ENCODE measurements at regions not wholly inside any gene's neighbourhood (a gene's known extent, or its start where the extent isn't known, plus 50 kb on each side); places are given as distances from the start of the nearest gene placed in this dataset.

- TF ChIP-seq HMGXB4 (CRISPR knock-in tag; IDR thresholded peaks at IDR 0.05; ENCODE audit: borderline replicate concordance in 1 of 2, low read depth in 1 of 2) (no peak), STAG1 (CRISPR knock-in tag; IDR thresholded peaks at IDR 0.05) (peak; percentile 45), NR2F1 (CRISPR knock-in tag; IDR thresholded peaks at IDR 0.05) (peak in 1 of 2 experiments; percentile 45; a peak in 1 of 4 replicates), NR2F6 (IDR thresholded peaks at IDR 0.05) (peak; percentile 47), NR2F6 (CRISPR knock-in tag; IDR thresholded peaks at IDR 0.05) (no peak), FOXA3 (CRISPR knock-in tag; IDR thresholded peaks at IDR 0.05) (peak; percentile 62), ZNF609 (CRISPR knock-in tag; IDR thresholded peaks at IDR 0.05; ENCODE audit: borderline replicate concordance) (peak; percentile 66; the same call in 1 of the 2 replicates), ARID5B (CRISPR knock-in tag; IDR thresholded peaks at IDR 0.05) (0 out of 2 replicates have a peak, but pooled peaks have one; percentile 37), ZNF446 (CRISPR knock-in tag; IDR thresholded peaks at IDR 0.05) (no peak), FOXA1 (IDR thresholded peaks at IDR 0.05) (peak; percentile 69), FOXA1 (CRISPR knock-in tag; IDR thresholded peaks at IDR 0.05) (peak; percentile 53), TBX3 (IDR thresholded peaks at IDR 0.05; ENCODE audit: borderline replicate concordance) (peak; percentile 78; the same call in 1 of the 2 replicates), KDM5A (IDR thresholded peaks at IDR 0.05; ENCODE audit: borderline replicate concordance, low read length) (no peak), SMC3 (IDR thresholded peaks at IDR 0.05; ENCODE audit: low read length) (peak; percentile 26; the same call in 1 of the 2 replicates), HHEX (CRISPR knock-in tag; IDR thresholded peaks at IDR 0.05) (peak; percentile 65), NR2F2 (IDR thresholded peaks at IDR 0.05; ENCODE audit: borderline replicate concordance, low read depth) (peak; percentile 19; the same call in 1 of the 2 replicates), ZHX1 (CRISPR knock-in tag; IDR thresholded peaks at IDR 0.05; ENCODE audit: low read depth) (no peak)
Observed at GRCh38 chr4:23368081-23368697, 521.7 kb downstream of the PPARGC1A start (continued).

Measured in HepG2 (cell line).